NCI-H2196 (cell line): ENCODE measurements at regions not wholly inside any gene's neighbourhood (a gene's known extent, or its start where the extent isn't known, plus 50 kb on each side); places are given as distances from the start of the nearest gene placed in this dataset.

Experiments used
- DNase-seq: peaks from one replicate; lab custom pipeline; 2025; ENCODE audit not compliant: unreplicated experiment; lab: John Stamatoyannopoulos, UW

- no peak for DNase-seq
Measured at GRCh38 chr1:8204826-8205225, 113.1 kb upstream of the SLC45A1 start.

GRCh38 chr1:8203551-8203950 is 114.4 kb upstream of the SLC45A1 start:
- no peak for DNase-seq

GRCh38 chr1:8203056-8203455 is 114.9 kb upstream of the SLC45A1 start:
- no peak for DNase-seq

DNA sequence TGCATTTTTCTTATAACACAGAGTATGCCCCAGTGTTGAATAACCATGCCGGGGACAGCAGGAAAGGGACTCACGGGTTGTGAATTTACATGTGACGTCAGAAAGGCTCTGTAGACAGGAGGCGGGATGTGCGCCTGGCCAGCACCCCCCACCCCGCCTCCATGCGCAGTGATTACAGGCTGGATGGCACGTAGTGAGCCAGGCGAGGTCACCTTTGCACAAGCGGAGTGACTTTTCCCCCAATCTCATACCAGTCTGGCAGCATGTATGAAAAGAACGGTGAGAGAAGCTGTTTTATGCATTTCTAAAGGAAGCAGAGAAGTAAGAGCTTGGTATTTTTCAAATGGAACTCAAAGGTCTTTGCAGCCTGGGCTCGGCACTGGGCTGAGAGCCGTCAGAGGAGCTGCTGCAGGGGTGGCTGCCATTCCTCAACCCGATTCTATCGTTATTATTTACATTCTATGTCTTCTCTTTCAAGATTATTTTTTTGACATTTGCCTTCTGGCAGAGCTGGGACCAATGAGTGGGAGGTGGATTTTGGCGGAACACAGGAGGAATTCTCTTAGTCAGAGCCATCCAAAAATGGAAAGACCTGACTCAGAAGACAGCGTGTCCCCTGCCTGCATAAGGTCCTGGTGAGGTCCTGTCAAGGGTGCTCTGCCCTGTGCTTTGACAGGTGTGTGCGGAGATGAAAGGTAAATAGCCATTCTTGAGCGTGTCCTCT is 115.6 kb upstream of the SLC45A1 start:
- DNase-seq: no peak

GRCh38 chr1:8201331-8201861 is 116.5 kb upstream of the SLC45A1 start:
- no peak for DNase-seq

DNA sequence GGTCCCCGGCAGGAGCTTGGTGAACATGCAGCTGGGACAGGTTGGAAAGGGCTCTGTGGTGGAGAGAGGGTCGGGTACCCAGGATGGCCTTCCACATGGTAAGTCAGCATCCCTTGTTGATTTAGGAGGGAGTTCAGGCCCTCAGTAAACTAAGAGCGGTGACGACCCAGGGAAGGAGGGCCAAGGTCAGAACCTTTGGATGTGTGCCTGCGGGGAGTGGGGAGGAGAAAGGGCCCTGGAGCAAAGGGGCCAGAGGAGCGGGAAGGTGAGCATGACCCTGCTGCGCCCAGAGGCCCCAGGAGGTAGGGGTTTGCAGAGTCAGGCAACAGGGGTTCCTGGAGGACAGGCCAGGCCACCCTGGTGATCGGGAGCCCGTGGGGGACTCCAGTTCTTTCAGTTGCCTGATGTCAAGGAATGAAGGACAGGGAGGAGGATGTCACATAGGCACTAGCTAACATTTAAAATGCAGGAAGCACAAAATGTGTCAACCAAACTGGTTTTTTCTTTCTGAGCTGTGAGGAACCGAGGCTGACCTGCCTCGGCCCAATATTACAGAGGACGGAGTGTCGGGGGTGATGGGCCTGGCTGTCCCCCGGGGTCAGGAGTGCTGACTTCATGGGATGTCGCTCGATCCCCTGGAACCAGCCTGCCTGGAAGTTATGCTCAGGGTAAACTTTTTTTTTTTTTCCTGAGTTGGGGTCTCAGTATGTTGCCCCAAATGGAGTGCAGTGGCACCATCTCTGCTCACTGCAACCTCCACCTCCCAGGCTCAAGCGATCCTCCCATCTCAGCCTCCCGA is 117.4 kb upstream of the SLC45A1 start:
- DNase-seq: no peak

GRCh38 chr1:8198522-8198921 is 119.4 kb upstream of the SLC45A1 start:
- no peak for DNase-seq

- DNase-seq: peak; percentile 79
Measured at GRCh38 chr1:8197493-8198282, 120.2 kb upstream of the SLC45A1 start.

DNA sequence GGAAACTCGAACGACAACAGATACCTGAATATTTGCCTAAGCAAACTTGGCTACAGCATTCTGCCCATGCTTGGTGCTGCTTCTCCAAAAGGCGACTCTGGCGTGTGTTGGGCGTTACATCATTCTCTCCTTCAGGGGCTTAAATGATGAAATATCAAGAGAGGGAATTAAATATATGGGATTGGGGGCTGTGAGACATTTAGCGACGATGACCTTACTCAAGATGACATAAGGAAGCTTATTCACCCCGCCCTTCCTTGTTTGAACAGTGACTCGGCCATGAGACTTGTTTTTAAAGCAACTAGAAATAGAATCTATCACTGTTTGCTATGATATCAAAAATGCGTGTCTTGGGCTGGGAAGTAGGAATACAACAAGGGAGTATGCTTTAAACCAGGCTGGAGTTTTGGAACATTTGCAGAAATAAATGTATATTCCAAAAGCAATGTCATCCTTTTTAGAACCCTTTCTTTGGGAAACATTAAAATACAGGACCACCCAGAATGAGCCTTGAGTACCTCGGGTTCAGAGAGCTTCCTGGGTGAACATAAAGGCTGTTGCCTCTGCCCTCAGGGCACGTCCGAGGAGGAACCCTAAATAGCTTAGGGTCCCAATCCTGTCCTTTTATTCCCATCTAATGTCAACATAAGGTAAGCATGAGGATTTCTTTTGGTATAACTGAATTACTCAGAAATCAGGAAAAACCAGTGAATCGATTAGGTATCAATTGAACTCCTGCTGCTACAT is 123.3 kb upstream of the SLC45A1 start:
- no peak for DNase-seq

GRCh38 chr1:8193840-8194406 is 124.0 kb upstream of the SLC45A1 start:
- DNase-seq: no peak

DNA sequence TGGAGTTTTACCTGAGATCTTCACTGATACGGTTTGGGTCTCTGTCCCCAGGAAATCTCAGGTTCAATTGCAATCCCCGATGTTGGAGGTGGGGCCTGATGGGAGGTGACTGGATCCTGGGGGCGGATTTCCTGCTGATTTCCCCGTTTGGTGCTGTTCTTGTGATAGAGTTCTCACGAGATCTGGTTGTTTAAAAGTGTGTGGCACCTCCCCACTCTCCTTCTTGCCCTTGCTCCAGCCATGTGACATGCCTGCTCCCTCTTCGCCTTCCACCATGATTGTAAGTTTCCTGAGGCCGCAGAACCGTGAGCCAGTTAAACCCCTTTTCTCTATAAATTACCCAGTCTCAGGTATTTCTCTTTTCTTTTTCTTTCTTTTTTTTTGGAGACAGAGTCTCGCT is 126.4 kb upstream of the SLC45A1 start:
- DNase-seq: no peak

DNA sequence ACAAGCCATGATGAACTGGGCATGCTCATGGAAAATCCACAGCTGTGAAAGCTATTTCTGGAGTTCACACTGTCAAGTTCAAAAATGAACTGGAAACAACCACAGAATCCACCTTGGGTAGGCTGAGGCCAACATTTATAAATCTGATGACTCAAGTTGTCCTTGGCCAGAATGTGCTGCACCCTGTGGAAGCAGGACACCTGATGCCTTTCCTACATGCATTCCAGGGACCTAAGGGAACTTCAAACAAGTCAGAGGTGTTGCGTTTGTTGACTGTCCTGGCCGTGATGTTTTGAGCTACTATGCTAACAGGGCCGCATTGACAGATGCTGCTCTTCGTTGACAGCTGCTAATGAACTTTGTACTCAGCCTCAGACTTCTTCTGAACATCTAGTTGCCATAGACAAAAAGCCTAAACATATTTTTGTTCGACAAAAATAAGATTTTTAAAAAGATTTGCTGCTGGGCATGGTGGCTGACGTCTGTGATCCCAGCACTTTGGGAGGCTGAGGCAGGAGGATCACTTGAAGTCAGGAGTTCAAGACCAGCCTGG is 127.9 kb upstream of the SLC45A1 start:
- DNase-seq: no peak

DNA sequence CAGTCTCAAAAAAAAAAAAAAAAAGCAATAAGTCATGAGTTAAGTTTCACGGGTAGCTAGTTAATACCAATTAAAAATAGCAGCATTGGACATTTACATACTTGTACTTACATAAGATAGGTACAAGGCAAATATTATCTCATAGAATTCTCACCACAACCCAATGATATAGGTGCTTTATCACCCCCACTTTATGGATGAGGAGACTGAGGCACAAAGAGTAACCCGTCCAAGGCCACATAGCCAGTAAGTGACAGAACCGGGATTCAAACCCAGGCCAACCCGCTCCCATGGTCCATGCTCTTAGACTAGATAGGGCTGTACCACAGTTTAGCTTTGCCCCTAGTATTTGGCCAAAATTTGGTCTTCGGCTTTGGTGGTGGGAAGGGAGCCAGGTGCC is 132.5 kb upstream of the SLC45A1 start:
- DNase-seq: no peak

DNA sequence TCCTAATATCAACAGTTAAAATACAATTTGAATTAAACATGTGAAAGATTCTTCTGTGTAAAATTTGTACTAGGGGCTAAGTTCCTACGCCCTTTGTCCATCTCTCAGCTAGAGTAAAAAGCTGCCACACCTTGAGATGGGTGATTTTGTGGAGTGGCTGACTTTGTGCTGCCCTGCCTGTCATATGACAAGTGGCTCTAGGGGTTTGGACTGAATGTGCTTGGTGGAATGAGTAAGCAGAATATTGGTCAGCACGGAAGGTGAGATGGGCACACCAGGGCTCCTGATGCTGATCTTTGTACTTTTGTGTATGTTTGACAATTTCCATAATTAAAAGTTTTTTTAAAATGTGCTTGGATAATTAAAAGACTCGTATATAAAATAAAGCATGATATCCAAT is 133.6 kb upstream of the SLC45A1 start:
- DNase-seq: no peak

DNA sequence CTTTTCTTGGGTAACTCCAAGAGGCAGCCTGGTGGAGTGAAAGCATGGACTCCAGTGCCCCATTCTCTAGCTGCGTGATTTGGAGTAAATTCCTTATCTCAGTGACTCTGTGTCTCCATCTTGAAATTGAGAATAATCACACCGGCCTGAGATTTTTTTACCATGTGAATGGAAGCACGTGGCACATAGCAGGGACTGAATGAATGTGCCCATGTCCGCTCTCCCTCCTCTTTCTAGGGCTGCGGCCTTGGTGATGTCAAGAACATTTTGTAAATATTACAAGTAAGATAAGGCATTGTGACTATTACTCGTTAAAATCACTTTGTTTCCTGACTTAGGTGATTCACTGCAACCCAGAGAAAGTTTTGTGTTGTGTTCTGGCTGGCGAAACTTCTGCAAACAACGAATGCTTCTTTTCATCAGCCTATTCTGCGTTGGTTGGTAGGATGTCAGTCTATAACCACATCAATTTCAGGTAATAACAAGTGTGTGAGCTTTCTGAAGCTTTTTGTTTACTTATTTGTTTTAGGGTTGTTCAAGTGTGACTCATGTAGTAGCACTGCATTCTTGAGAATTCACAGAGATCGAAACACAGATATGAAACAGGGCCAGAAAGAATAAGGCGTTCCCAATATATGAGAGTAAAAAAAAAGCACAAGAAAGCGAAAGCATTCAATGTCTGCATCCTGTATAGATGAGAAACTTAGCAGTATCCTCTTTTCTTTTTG is 135.7 kb upstream of the SLC45A1 start:
- DNase-seq: peak; percentile 39

DNA sequence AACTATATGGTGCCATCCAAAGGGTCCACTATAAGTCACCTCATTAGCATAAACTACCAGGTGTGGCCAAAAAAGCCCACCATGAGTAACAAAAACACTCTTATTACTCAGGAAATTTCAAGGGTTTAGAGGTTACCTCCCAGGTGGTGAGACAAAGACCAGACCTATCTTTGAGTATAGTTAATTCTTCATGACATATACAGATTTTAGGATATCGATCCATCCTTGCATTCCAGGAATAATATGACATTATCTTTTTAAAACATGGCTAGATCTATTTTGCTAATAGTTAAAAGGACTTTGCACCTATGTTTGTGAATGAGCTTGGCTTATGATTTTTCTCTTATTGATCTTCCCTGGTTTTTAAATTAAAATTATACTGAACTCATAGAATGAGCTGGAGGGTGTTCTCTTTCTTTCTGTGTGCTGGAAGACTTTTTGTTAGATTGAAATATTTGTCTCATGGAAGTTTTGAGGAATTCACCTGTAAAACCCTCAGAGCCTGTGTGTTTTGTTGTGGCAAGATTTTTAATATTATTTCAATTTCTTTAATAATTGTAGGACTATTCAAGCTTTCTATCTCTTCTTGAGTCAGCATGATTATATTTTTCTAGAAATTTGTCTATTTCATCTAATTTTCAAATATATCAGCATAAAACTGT is 138.7 kb upstream of the SLC45A1 start:
- DNase-seq: no peak

- DNase-seq: no peak
Measured at GRCh38 chr1:8176279-8176678, 141.6 kb upstream of the SLC45A1 start.

DNA sequence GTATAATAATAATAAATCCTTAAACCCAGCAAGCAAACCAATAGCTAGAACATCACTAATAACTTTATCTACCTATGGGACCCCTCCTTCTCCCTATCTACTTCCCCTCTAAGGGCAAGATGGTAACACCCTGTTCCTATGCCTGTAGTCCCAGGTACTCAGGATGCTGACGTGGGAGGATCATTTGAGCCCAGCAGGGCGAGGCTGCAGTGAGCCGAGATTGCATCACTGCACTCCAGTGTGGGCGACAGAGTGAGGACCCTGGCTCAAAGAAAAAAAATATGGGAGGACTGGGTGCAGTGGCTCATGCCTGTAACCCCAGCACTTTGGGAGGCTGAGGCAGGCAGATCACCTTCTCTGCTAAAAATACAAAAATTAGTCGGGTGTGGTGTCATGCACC is 143.1 kb upstream of the SLC45A1 start:
- DNase-seq: no peak
